ENCODE measurements at regions not wholly inside any gene's neighbourhood (a gene's known extent, or its start where the extent isn't known, plus 50 kb on each side); places are given as distances from the start of the nearest gene placed in this dataset.

DNA sequence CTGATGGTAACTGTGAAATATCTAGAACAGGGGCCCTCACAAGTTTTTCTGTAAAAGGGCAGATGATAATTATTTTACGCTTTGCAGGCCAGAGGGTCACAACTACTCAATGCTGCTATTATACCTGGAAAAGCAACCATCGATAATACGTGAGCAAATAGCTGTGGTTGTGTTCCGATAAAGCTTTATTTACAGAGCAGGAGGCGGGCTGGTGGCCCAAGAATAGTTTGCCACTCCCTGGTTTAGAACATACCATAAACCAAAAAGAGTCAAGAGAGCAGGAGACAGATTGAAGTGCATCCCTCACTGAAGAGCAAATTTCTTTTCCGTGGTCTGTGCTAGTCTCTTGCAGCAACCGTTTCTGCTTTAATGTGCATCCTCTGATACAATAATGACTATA lies 77.9 kb upstream of the DYNLRB2 start:
- Histone ChIP-seq H3K4me2 (replicated peaks; ENCODE audit: low read depth, low read length, poor library complexity, severe bottlenecking) (no peak overlapping the region), H3K4me3 (ENCODE audit: control extremely low read depth in 1 of 5, extremely low read depth in 1 of 5, insufficient read depth in 1 of 5, low read depth in 2 of 5, low read length in 4 of 5) (no peak overlapping the region), H3K27ac (ENCODE audit: low read length in 2 of 2) (no peak overlapping the region), H3K36me3 (replicated peaks in 1 of 2; ENCODE audit: control extremely low read depth in 1 of 2, control insufficient read depth in 1 of 2, extremely low read depth in 1 of 2, insufficient read depth in 2 of 2, low read length in 1 of 2) (no peaks in the 10 kb centered on the region), H3K4me1 (ENCODE audit: control insufficient read depth in 2 of 2, insufficient read depth in 2 of 2, low read length in 2 of 2) (peaks cover 12 to 15% of the 10 kb centered on the region in 2 donors), H2AFZ (ENCODE audit: insufficient read depth, low read depth, low read length, poor library complexity, severe bottlenecking) (no peak overlapping the region), H3K9ac (ENCODE audit: low read length) (no peak overlapping the region), H4K20me1 (ENCODE audit: control insufficient read depth, insufficient read depth, low read length, poor library complexity, severe bottlenecking) (no peaks in the 10 kb centered on the region), H3K27me3 (replicated peaks in 1 of 4; ENCODE audit: control extremely low read depth in 1 of 4, control insufficient read depth in 3 of 4, insufficient read depth in 4 of 4, low read length in 3 of 4) (peaks cover 0 to 9% (median 5%) of the 10 kb centered on the region in 4 experiments), H3K9me3 (ENCODE audit: control extremely low read depth in 1 of 3, control insufficient read depth in 2 of 3, insufficient read depth in 1 of 3, low read length in 2 of 3) (no peaks in the 10 kb centered on the region), H3K79me2 (ENCODE audit: control insufficient read depth, insufficient read depth, low read length) (no peaks in the 10 kb centered on the region)
- H3K4me3 Mint-ChIP-seq = no peak overlapping the region
- H3K4me1 Mint-ChIP-seq = peaks cover 12% of the 10 kb centered on the region
- no peak for ATAC-seq (ENCODE audit: low read depth)
- no peak for TF ChIP-seq EZH2 (IDR thresholded peaks at IDR 0.05; ENCODE audit: borderline replicate concordance, insufficient read depth, low read depth, low read length, poor library complexity, severe bottlenecking)
- TF ChIP-seq, protein P1, sequence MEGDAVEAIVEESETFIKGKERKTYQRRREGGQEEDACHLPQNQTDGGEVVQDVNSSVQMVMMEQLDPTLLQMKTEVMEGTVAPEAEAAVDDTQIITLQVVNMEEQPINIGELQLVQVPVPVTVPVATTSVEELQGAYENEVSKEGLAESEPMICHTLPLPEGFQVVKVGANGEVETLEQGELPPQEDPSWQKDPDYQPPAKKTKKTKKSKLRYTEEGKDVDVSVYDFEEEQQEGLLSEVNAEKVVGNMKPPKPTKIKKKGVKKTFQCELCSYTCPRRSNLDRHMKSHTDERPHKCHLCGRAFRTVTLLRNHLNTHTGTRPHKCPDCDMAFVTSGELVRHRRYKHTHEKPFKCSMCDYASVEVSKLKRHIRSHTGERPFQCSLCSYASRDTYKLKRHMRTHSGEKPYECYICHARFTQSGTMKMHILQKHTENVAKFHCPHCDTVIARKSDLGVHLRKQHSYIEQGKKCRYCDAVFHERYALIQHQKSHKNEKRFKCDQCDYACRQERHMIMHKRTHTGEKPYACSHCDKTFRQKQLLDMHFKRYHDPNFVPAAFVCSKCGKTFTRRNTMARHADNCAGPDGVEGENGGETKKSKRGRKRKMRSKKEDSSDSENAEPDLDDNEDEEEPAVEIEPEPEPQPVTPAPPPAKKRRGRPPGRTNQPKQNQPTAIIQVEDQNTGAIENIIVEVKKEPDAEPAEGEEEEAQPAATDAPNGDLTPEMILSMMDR (IDR thresholded peaks at IDR 0.05) = no peak
- H3K27ac Mint-ChIP-seq = no peak overlapping the region
- ChIA-PET POLR2A (no interaction called here), CTCF (interaction anchor here (1.1 kb wide), 1 partner anchor 12 kb away, joined by 3 read pairs; no protein-coding TSS in a partner anchor)
- peaks cover 34% of the 10 kb centered on the region for H3K27me3 Mint-ChIP-seq
- H3K9me3 Mint-ChIP-seq (ENCODE audit: insufficient read depth) = no peaks in the 10 kb centered on the region
- 94% methylated on average over 5 of the region's 7 CpGs for WGBS (ENCODE audit: insufficient coverage)
- intact Hi-C loops (cut with micrococcal nuclease) = no loop called here
- no peak for DNase-seq

DNA sequence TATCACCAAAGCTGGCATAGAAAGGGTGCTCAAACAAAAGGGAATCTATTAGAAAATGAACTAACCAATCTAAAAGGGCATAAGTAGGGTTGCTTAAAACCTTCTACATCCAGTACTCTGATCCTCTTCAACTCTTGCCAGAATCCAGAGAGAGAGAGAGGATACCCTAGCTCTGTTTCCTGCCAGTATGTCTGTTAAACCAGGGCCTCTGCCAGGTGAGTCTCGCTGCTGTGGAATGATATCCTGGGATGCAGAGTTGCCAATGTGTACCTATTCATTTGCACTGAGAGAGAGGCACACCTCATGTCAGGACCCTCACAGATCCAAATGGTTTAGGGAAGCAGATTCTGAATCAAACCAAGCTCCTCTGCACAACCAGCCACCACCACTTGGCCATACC lies 79.8 kb upstream of the DYNLRB2 start:
- H3K79me2 ChIP-seq (ENCODE audit: control insufficient read depth, insufficient read depth, low read length) = no peaks in the 10 kb centered on the region
- no peaks in the 10 kb centered on the region for H4K20me1 ChIP-seq (ENCODE audit: control insufficient read depth, insufficient read depth, low read length, poor library complexity, severe bottlenecking)
- no peak overlapping the region for H3K27ac ChIP-seq (ENCODE audit: low read length in 2 of 2)
- H3K4me1 ChIP-seq (ENCODE audit: control insufficient read depth in 2 of 2, insufficient read depth in 2 of 2, low read length in 2 of 2) = peaks cover 4% of the 10 kb centered on the region in 2 donors
- H3K27ac Mint-ChIP-seq = no peak overlapping the region
- CTCF ChIA-PET = interaction anchor here (1.0 to 1.3 kb wide), 2 partner anchors 9 to 14 kb away, joined by 3 to 4 read pairs; no protein-coding TSS in a partner anchor
- POLR2A ChIA-PET = no interaction called here
- DNase-seq (no peak), ATAC-seq (ENCODE audit: low read depth) (no peak)
- peaks cover 4% of the 10 kb centered on the region for H3K4me1 Mint-ChIP-seq
- H3K4me3 Mint-ChIP-seq = no peak overlapping the region
- H3K27me3 Mint-ChIP-seq = peaks cover 40% of the 10 kb centered on the region
- TF ChIP-seq EZH2 (IDR thresholded peaks at IDR 0.05; ENCODE audit: borderline replicate concordance, insufficient read depth, low read depth, low read length, poor library complexity, severe bottlenecking) = no peak
- TF ChIP-seq, protein P1 (IDR thresholded peaks at IDR 0.05) = no peak
- intact Hi-C loops (cut with micrococcal nuclease) = no loop called here
- H3K4me3 ChIP-seq (ENCODE audit: control extremely low read depth in 1 of 5, extremely low read depth in 1 of 5, insufficient read depth in 1 of 5, low read depth in 2 of 5, low read length in 4 of 5) = no peak overlapping the region
- no peaks in the 10 kb centered on the region for H3K9me3 Mint-ChIP-seq (ENCODE audit: insufficient read depth)
- H3K9ac ChIP-seq (ENCODE audit: low read length) = no peak overlapping the region
- no peak overlapping the region for H3K4me2 ChIP-seq (replicated peaks; ENCODE audit: low read depth, low read length, poor library complexity, severe bottlenecking)
- H2AFZ ChIP-seq (ENCODE audit: insufficient read depth, low read depth, low read length, poor library complexity, severe bottlenecking) = no peak overlapping the region
- no peaks in the 10 kb centered on the region for H3K9me3 ChIP-seq (ENCODE audit: control extremely low read depth in 1 of 3, control insufficient read depth in 2 of 3, insufficient read depth in 1 of 3, low read length in 2 of 3)
- no CpG with 5 or more reads among the region's 1 CpG for WGBS (ENCODE audit: insufficient coverage)
- no peaks in the 10 kb centered on the region for H3K36me3 ChIP-seq (replicated peaks in 1 of 2; ENCODE audit: control extremely low read depth in 1 of 2, control insufficient read depth in 1 of 2, extremely low read depth in 1 of 2, insufficient read depth in 2 of 2, low read length in 1 of 2)
- peaks cover 0 to 9% (median 5%) of the 10 kb centered on the region in 4 experiments for H3K27me3 ChIP-seq (replicated peaks in 1 of 4; ENCODE audit: control extremely low read depth in 1 of 4, control insufficient read depth in 3 of 4, insufficient read depth in 4 of 4, low read length in 3 of 4)
